ENCODE measurements at regions not wholly inside any gene's neighbourhood (a gene's known extent, or its start where the extent isn't known, plus 50 kb on each side); places are given as distances from the start of the nearest gene placed in this dataset.

DNA sequence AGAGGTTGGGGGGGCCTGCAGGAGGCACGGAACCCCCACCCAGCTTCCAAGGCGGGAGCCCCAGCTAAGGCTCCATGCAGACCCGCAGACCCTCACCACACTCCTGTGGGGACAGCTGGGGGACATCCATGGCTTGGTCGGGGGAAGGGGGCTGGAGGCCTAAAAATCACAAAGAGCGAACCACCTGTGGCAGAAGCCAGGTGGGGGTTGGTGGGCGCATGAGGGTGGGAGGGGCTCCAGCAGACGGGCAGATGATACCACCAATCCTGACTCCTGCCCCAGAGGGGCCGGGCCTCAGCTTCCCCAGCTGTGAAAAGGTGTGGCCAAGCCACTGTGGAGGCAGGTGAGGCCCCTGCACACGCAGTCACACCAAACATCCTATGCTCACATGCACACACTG lies 111.6 kb downstream of the FAM53A start:
- no peaks in the 10 kb centered on the region for H3K9me3 Mint-ChIP-seq (ENCODE audit: unreplicated experiment)
- no peaks in the 10 kb centered on the region for H3K36me3 Mint-ChIP-seq (ENCODE audit: unreplicated experiment)
- no peak overlapping the region for H3K4me3 Mint-ChIP-seq (ENCODE audit: unreplicated experiment)
- H3K27me3 Mint-ChIP-seq (ENCODE audit: unreplicated experiment) = peaks cover 8% of the 10 kb centered on the region
- TF ChIP-seq, protein P1, sequence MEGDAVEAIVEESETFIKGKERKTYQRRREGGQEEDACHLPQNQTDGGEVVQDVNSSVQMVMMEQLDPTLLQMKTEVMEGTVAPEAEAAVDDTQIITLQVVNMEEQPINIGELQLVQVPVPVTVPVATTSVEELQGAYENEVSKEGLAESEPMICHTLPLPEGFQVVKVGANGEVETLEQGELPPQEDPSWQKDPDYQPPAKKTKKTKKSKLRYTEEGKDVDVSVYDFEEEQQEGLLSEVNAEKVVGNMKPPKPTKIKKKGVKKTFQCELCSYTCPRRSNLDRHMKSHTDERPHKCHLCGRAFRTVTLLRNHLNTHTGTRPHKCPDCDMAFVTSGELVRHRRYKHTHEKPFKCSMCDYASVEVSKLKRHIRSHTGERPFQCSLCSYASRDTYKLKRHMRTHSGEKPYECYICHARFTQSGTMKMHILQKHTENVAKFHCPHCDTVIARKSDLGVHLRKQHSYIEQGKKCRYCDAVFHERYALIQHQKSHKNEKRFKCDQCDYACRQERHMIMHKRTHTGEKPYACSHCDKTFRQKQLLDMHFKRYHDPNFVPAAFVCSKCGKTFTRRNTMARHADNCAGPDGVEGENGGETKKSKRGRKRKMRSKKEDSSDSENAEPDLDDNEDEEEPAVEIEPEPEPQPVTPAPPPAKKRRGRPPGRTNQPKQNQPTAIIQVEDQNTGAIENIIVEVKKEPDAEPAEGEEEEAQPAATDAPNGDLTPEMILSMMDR (IDR thresholded peaks at IDR 0.05; ENCODE audit: partially characterized antibody, unreplicated experiment) = no peak
- H3K4me1 Mint-ChIP-seq (ENCODE audit: low read depth, unreplicated experiment) = peaks cover 7% of the 10 kb centered on the region
- DNase-seq = peak; percentile 21
- no peak overlapping the region for H3K27ac Mint-ChIP-seq (ENCODE audit: unreplicated experiment)

DNA sequence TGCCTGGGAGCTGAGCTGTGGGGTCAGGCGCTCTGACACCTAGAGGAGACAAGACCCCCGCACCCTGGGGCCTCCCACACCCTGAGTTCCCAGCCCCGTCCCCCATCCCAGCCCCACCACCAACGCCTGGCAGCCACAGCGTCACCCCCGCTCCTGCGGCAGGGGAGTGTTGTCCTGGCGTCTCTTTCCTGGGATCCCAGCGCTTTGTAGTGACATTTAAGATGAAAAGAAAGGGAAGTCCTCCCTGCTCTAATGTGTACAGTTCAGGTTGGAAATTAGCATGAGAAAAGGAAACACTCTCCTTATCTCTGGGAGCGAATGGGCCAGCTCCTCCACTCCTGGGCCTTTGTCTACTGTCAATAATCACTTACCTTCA lies 112.1 kb downstream of the FAM53A start:
- Mint-ChIP-seq H3K4me3 (ENCODE audit: unreplicated experiment) (no peak overlapping the region), H3K27ac (ENCODE audit: unreplicated experiment) (no peak overlapping the region), H3K9me3 (ENCODE audit: unreplicated experiment) (no peaks in the 10 kb centered on the region), H3K36me3 (ENCODE audit: unreplicated experiment) (no peaks in the 10 kb centered on the region), H3K4me1 (ENCODE audit: low read depth, unreplicated experiment) (peaks cover 6% of the 10 kb centered on the region), H3K27me3 (ENCODE audit: unreplicated experiment) (peaks cover 8% of the 10 kb centered on the region)
- DNase-seq = peak; percentile 22
- TF ChIP-seq, protein P1 (IDR thresholded peaks at IDR 0.05; ENCODE audit: partially characterized antibody, unreplicated experiment) = no peak

DNA sequence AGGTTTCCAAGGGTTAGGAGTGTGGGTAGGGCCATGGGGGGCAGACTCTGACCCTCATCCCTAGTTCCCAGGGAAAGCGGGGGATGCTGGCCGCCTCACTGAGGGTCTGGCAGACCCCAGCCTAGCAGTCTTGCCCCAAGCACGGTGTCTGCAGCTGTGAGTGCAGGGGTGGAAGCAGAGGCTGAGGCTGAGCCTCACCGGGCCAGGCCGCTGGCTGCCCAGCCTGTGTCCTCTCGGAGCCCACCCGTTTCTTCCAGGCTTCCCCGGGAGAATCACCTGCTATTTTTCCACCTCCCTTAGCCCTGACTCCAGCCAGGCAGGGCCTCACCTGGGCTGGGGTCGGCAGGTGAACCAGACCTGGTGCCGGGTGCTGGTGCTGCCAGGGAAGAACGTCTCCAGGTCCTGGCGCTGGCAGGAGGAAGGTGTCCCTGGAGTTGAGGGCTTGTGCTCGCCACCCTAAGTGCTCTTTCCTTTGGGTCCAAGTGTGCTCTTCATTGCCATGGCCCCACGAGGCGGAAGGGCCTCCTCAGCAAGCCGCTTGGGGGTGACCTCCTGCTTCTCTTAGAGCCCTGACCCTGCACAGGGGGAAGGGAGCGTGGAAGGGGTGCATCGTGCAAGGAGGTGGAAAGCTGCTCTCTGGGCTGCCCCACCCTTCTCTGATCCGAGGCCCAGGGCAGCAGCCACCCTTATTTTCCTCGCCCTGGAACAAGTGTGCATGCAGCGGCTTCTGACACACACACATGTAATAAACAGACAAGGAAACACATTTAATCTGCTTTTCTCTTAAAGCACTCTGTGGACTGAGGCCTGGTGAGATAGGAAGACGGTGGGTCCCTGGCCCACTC lies 112.7 kb downstream of the FAM53A start:
- Mint-ChIP-seq H3K4me3 (ENCODE audit: unreplicated experiment) (no peak overlapping the region), H3K27me3 (ENCODE audit: unreplicated experiment) (peaks cover 7% of the 10 kb centered on the region), H3K27ac (ENCODE audit: unreplicated experiment) (no peak overlapping the region), H3K4me1 (ENCODE audit: low read depth, unreplicated experiment) (peaks cover 5% of the 10 kb centered on the region), H3K36me3 (ENCODE audit: unreplicated experiment) (no peaks in the 10 kb centered on the region), H3K9me3 (ENCODE audit: unreplicated experiment) (no peaks in the 10 kb centered on the region)
- TF ChIP-seq, protein P1 (IDR thresholded peaks at IDR 0.05; ENCODE audit: partially characterized antibody, unreplicated experiment) = no peak
- DNase-seq = peak; percentile 26

DNA sequence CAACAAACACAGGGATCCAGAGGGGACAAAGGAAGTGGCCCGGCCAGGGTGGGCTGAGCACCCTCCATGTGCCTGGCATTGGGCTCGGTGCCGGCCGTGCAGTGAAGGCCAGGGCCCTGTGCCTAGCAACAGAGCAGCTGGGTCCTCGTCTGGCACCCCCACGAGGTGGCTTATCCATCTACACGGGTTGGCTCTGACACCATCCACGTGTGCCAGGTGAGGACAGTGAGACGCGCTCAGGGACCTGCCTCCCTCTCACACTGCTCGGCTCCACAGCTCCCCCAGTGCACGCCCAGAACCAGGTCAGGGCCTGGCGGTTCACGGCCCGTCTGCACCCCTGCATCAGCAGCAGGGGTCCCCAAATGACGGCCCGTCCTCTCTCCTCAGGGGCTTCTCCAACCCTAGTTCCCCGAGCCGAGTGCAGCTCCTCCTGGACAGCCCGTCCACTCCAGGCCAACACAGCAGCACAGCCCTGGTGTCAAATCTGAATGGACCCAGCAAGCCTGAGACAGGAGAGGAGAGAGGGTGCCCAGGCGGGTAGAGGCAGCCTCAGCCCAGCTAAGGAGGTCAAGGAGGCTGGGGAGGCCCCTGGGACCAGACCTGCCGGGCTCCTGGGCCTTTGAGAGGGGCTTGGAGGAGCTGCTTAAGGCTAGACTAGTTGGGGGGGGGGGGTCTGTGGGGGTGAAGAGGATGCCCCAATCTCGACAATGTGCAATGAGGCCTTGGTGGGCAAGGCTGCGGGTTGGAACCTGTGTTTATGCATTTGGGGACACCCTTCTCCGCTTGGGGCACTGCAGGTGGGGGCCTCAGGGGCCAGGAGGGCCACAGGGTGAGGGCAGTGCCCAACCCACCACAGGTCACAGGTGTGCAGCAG lies 113.6 kb downstream of the FAM53A start:
- DNase-seq = peak; percentile 14
- Mint-ChIP-seq H3K36me3 (ENCODE audit: unreplicated experiment) (no peaks in the 10 kb centered on the region), H3K4me3 (ENCODE audit: unreplicated experiment) (no peak overlapping the region), H3K9me3 (ENCODE audit: unreplicated experiment) (no peaks in the 10 kb centered on the region), H3K27me3 (ENCODE audit: unreplicated experiment) (peaks cover 7% of the 10 kb centered on the region), H3K4me1 (ENCODE audit: low read depth, unreplicated experiment) (peaks cover 5% of the 10 kb centered on the region), H3K27ac (ENCODE audit: unreplicated experiment) (no peak overlapping the region)
- TF ChIP-seq, protein P1 (IDR thresholded peaks at IDR 0.05; ENCODE audit: partially characterized antibody, unreplicated experiment) = no peak
